ENCODE measurements at regions not wholly inside any gene's neighbourhood (a gene's known extent, or its start where the extent isn't known, plus 50 kb on each side); places are given as distances from the start of the nearest gene placed in this dataset.

GRCh38 chr10:107269626-107270025, 105.1 kb upstream of the SORCS1 start:
- no peak for TF ChIP-seq POLR2A (IDR thresholded peaks at IDR 0.05)
- TF ChIP-seq CTCF (IDR thresholded peaks at IDR 0.05) = no peak

All from ovary (tissue), 3 donors.